ENCODE measurements at regions not wholly inside any gene's neighbourhood (a gene's known extent, or its start where the extent isn't known, plus 50 kb on each side); places are given as distances from the start of the nearest gene placed in this dataset.

- no peak for TF ChIP-seq CTCF (IDR thresholded peaks at IDR 0.05; ENCODE audit: low read depth, low read length)
- no peak for TF ChIP-seq MYC (IDR thresholded peaks at IDR 0.05; ENCODE audit: low read depth, low read length)
- TF ChIP-seq POLR2A (IDR thresholded peaks at IDR 0.05; ENCODE audit: extremely low read depth, insufficient read length): no peak
Measured at GRCh38 chr12:127149226-127149964, 1117.6 kb upstream of the TMEM132C start.
